GM20000 (cell line): ENCODE measurements at regions not wholly inside any gene's neighbourhood (a gene's known extent, or its start where the extent isn't known, plus 50 kb on each side); places are given as distances from the start of the nearest gene placed in this dataset.

Experiments
- DNase-seq: peaks from one replicate; pipeline ENCODE4 v3.0.0; 2012; ENCODE audit warnings: low spot score
- TF ChIP-seq, protein P1 (sequence below): IDR thresholded peaks from 2 replicates; pipeline ENCODE4 v1.5.1; 2012; ENCODE audit warnings: mild to moderate bottlenecking, control low read depth; ENCODE audit errors: extremely low read depth, missing control alignments

DNA sequence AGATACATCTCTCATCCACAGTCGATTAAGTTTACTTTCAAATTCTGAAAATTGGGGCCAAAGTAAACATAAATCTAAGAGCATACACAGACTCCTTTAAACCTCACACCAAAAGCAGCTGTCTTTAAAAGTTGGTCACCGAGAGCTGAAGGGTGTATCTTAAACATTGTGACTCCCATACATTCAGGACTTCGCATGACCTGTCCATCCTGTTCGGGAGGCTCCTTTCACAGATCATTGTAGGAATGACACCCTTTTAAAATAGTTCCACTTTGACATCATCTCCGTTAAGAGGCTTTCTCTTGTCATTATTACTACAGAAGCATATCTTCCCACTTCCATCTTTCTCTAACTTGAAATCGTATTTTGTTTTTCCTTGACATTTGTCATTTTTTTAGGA lies 440.0 kb downstream of the DNAJB9 start:
- TF ChIP-seq, protein P1, sequence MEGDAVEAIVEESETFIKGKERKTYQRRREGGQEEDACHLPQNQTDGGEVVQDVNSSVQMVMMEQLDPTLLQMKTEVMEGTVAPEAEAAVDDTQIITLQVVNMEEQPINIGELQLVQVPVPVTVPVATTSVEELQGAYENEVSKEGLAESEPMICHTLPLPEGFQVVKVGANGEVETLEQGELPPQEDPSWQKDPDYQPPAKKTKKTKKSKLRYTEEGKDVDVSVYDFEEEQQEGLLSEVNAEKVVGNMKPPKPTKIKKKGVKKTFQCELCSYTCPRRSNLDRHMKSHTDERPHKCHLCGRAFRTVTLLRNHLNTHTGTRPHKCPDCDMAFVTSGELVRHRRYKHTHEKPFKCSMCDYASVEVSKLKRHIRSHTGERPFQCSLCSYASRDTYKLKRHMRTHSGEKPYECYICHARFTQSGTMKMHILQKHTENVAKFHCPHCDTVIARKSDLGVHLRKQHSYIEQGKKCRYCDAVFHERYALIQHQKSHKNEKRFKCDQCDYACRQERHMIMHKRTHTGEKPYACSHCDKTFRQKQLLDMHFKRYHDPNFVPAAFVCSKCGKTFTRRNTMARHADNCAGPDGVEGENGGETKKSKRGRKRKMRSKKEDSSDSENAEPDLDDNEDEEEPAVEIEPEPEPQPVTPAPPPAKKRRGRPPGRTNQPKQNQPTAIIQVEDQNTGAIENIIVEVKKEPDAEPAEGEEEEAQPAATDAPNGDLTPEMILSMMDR = no peak
- no peak for DNase-seq

DNA sequence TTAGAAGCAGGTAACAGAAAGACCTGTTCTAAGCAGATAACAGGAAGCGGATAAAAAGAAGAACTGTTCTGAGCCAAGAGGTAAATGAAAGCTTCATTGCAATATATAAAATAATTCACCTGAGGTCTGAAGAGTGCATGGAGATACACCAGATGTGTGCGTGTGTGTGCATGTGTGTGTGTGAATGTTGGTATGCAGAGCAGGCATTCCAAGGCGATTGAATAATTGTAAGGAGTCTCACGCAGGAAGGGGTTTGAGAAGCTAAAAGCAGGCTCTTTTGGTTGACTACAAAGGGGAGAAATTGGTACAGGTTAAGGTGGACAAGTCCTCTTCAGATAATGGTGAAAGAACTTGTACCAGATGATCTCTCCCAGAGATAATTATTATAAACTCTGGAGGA lies 450.6 kb downstream of the DNAJB9 start:
- DNase-seq = no peak
- TF ChIP-seq, protein P1 = no peak

DNA sequence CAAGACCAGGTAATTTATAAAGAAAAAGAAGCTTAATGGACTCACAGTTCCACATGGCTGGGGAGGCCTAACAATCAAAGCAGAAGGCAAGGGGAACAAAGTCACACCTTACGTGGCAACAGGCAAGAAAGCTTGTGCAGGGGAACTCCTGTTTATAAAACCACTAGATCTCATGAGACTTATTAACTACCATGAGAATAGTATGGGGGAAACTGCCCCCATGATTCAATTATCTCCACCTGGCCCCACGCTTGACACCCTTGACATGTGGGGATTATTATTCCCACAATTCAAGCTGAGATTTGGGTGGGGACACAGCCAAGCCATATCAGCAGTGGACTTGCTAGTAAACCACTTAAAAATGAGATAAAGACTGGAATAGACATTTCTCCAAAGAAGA lies 451.7 kb downstream of the DNAJB9 start:
- DNase-seq = no peak
- TF ChIP-seq, protein P1 = no peak

DNA sequence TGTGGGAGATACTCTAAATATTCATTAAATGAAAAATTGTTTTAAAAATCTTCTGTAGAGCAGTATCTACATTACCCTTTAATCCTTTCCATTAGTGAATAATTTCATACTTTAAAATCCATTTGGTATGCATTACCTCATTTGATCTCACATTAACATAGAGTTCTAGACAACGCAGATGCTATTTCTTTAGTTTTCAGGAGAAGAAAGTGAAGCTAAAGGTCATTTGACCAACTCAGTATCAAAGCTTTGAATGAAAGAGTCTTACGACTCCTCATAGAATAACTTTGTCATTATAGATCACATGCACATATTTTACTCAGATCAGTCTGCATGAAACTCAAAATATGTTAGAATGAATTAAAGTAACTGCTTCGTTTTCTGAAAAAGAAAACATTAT lies 460.2 kb downstream of the DNAJB9 start:
- TF ChIP-seq, protein P1 = no peak
- DNase-seq = no peak

DNA sequence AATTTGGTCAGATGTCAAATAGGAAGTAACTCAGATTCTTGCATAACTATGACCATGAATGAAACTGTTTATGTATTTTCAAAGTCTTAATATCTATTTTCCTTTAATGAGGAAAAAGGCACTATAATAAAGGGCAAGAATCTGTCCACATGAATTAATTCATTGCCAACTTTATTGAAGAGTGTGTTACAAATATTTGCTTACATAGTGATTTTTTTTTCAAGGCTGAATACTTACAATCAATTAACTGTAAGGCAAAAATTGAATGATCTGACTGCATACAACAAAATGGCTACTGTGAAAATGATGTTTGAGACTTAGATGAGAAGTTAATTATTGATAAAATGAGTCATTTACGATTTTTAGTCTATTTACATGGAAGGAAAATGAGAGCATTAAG lies 475.0 kb downstream of the DNAJB9 start:
- no peak for DNase-seq
- TF ChIP-seq, protein P1 = no peak

DNA sequence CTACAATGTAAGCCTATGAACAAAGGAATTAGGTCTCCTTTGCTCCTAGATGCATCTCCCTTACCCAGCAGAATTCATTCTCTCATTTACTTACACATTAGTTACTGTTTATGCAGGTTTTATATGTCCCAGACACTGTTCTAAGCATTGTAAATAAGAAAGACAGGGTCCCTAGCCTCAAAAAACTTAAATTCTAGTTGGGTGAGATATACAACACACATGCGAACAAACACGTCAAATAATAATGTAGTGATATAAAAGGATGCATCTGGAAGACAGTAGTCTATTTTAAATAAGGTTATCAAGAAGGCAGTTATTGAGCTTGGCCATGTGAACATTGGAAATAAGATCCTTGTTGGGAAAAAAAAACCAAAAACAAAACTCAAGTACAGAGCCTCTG lies 479.7 kb downstream of the DNAJB9 start:
- no peak for DNase-seq
- TF ChIP-seq, protein P1 = no peak

DNA sequence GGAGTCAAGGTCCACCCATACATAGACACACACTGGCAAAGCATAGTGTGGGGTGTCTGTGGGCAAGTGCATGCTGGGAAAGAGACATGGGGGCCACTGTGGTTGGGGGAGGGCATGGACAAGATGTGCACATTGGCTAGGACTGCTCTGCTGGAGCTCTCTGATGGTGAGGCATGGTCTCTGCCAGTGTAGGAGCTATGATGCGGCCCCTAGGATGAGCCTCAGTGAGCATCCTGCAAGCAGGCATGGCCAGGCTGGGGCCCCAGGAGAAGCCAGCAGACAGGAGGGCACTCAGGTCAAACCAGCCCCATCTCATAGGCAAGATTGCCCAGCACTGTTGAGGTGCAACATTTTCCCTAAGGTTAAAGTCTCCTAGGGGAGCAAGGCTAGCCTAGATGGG lies 489.4 kb downstream of the DNAJB9 start:
- no peak for DNase-seq
- TF ChIP-seq, protein P1 = no peak
